ENCODE measurements at regions not wholly inside any gene's neighbourhood (a gene's known extent, or its start where the extent isn't known, plus 50 kb on each side); places are given as distances from the start of the nearest gene placed in this dataset.

- H3K27me3 ChIP-seq (replicated peaks) = no peaks in the 10 kb centered on the region
- no peak overlapping the region for H3K4me3 ChIP-seq (ENCODE audit: low read depth, low read length)
- in situ Hi-C loops (cut with HindIII; ENCODE audit: low pct_ligation_motif_present, low sequenced_read_pairs) = no loop called here
- H3K27ac ChIP-seq = no peak overlapping the region
- no peak for DNase-seq
- no peak for TF ChIP-seq CTCF (IDR thresholded peaks at IDR 0.05; ENCODE audit: low read depth, low read length, missing control alignments)
- H3K36me3 ChIP-seq (replicated peaks) = no peaks in the 10 kb centered on the region
Measured at GRCh38 chr18:24582771-24583170, 122.3 kb downstream of the HRH4 start.

- TF ChIP-seq CTCF (IDR thresholded peaks at IDR 0.05; ENCODE audit: low read depth, low read length, missing control alignments) = no peak
- no peak overlapping the region for H3K4me3 ChIP-seq (ENCODE audit: low read depth, low read length)
- in situ Hi-C loops (cut with HindIII; ENCODE audit: low pct_ligation_motif_present, low sequenced_read_pairs) = no loop called here
- no peak overlapping the region for H3K27ac ChIP-seq
- no peak for DNase-seq
- H3K36me3 ChIP-seq (replicated peaks) = no peaks in the 10 kb centered on the region
- no peaks in the 10 kb centered on the region for H3K27me3 ChIP-seq (replicated peaks)
Measured at GRCh38 chr18:24584205-24584604, 123.8 kb downstream of the HRH4 start.

- DNase-seq = no peak
- Histone ChIP-seq H3K4me3 (ENCODE audit: low read depth, low read length) (no peak overlapping the region), H3K27ac (no peak overlapping the region), H3K27me3 (replicated peaks) (no peaks in the 10 kb centered on the region), H3K36me3 (replicated peaks) (no peaks in the 10 kb centered on the region)
- no peak for TF ChIP-seq CTCF (IDR thresholded peaks at IDR 0.05; ENCODE audit: low read depth, low read length, missing control alignments)
- in situ Hi-C loops (cut with HindIII; ENCODE audit: low pct_ligation_motif_present, low sequenced_read_pairs) = no loop called here
Measured at GRCh38 chr18:24584813-24585212, 124.4 kb downstream of the HRH4 start.

GRCh38 chr18:24585996-24586566 is 125.6 kb downstream of the HRH4 start:
- in situ Hi-C loops (cut with HindIII; ENCODE audit: low pct_ligation_motif_present, low sequenced_read_pairs) = no loop called here
- H3K27me3 ChIP-seq (replicated peaks) = no peaks in the 10 kb centered on the region
- no peak overlapping the region for H3K4me3 ChIP-seq (ENCODE audit: low read depth, low read length)
- H3K36me3 ChIP-seq (replicated peaks) = no peaks in the 10 kb centered on the region
- no peak for DNase-seq
- H3K27ac ChIP-seq = no peak overlapping the region
- TF ChIP-seq CTCF (IDR thresholded peaks at IDR 0.05; ENCODE audit: low read depth, low read length, missing control alignments) = no peak

- Histone ChIP-seq H3K36me3 (replicated peaks) (no peaks in the 10 kb centered on the region), H3K27me3 (replicated peaks) (no peaks in the 10 kb centered on the region), H3K27ac (no peak overlapping the region), H3K4me3 (ENCODE audit: low read depth, low read length) (no peak overlapping the region)
- in situ Hi-C loops (cut with HindIII; ENCODE audit: low pct_ligation_motif_present, low sequenced_read_pairs) = no loop called here
- TF ChIP-seq CTCF (IDR thresholded peaks at IDR 0.05; ENCODE audit: low read depth, low read length, missing control alignments) = no peak
- no peak for DNase-seq
Measured at GRCh38 chr18:24586662-24587360, 126.4 kb downstream of the HRH4 start.

GRCh38 chr18:24588440-24588839 is 128.0 kb downstream of the HRH4 start:
- H3K36me3 ChIP-seq (replicated peaks) = no peaks in the 10 kb centered on the region
- no peak for TF ChIP-seq CTCF (IDR thresholded peaks at IDR 0.05; ENCODE audit: low read depth, low read length, missing control alignments)
- no peaks in the 10 kb centered on the region for H3K27me3 ChIP-seq (replicated peaks)
- in situ Hi-C loops (cut with HindIII; ENCODE audit: low pct_ligation_motif_present, low sequenced_read_pairs) = no loop called here
- no peak overlapping the region for H3K4me3 ChIP-seq (ENCODE audit: low read depth, low read length)
- DNase-seq = no peak
- H3K27ac ChIP-seq = no peak overlapping the region

All from brain microvascular endothelial cell (primary cell).